ENCODE measurements at regions not wholly inside any gene's neighbourhood (a gene's known extent, or its start where the extent isn't known, plus 50 kb on each side); places are given as distances from the start of the nearest gene placed in this dataset.

DNA sequence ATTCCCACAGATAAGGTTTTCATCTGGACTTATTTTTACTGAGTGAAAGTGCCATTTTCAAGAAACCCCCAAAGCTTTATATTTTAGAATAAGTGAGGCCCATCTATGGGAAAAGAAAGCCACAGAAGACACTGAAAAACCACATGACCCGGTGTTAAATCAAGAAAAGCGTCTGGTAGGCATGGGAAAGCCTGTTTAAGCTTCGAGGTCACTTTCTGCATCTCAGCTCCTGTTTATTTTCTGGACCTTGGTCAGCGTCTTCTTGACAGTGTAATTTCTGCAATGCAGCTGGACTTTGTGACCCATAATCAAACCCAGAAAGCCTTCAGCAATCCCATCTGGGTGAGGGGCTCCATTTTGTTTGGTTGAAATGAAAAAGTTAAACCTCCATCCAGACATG lies 59.6 kb upstream of the NEDD9 start:
- no peaks in the 10 kb centered on the region for H3K27me3 ChIP-seq (ENCODE audit: control insufficient read depth, insufficient read depth, low read length)
- Mint-ChIP-seq H3K27ac (no peak overlapping the region), H3K9me3 (peaks cover 0 to 3% (median 0%) of the 10 kb centered on the region in 7 donors), H3K4me3 (no peak overlapping the region), H3K27me3 (no peaks in the 10 kb centered on the region), H3K4me1 (peaks cover 5 to 17% (median 10%) of the 10 kb centered on the region in 4 donors), H3K36me3 (peaks cover 71% of the 10 kb centered on the region)
- no peaks in the 10 kb centered on the region for H3K9me3 ChIP-seq (ENCODE audit: control insufficient read depth in 2 of 2, low read length in 2 of 2)
- ATAC-seq (ENCODE audit: low read depth in 2 of 2) (no peak), DNase-seq (no peak)
- H3K27ac ChIP-seq (ENCODE audit: insufficient read depth, low read length, poor library complexity, severe bottlenecking), result no peak overlapping the region
- H3K4me3 ChIP-seq (ENCODE audit: low read depth, low read length), result no peak overlapping the region
- H3K36me3 ChIP-seq (ENCODE audit: control insufficient read depth, insufficient read depth, low read length), result peaks cover 20% of the 10 kb centered on the region
- no peaks in the 10 kb centered on the region for H3K4me1 ChIP-seq (ENCODE audit: control insufficient read depth, insufficient read depth, low read length, poor library complexity, severe bottlenecking)

DNA sequence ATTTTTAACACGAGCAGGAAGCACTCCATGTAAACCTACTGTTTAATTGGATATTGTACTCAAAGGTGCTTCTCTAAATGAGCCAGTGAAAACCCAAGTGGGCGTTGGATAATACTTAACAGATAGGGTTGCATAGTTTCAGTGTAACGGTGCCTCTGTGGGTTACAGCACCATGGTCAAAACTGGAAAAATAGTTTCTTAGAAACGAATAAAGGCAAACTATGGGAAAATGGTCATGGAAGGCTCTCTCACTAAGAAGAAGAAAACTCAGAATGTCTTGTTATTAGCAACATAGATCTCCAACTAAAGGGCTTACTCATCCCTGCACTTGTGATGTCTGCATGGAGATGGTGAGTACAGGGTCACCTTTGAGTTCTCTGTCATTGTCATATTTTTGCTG lies 59.1 kb upstream of the NEDD9 start:
- H3K9me3 ChIP-seq (ENCODE audit: control insufficient read depth in 2 of 2, low read length in 2 of 2), result no peaks in the 10 kb centered on the region
- no peak for DNase-seq
- peaks cover 17% of the 10 kb centered on the region for H3K36me3 ChIP-seq (ENCODE audit: control insufficient read depth, insufficient read depth, low read length)
- Mint-ChIP-seq H3K27ac (no peak overlapping the region), H3K4me3 (no peak overlapping the region), H3K9me3 (peaks cover 0 to 5% (median 2%) of the 10 kb centered on the region in 7 donors), H3K36me3 (peaks cover 68% of the 10 kb centered on the region), H3K4me1 (peaks cover 5 to 17% (median 10%) of the 10 kb centered on the region in 4 donors), H3K27me3 (no peaks in the 10 kb centered on the region)
- H3K27me3 ChIP-seq (ENCODE audit: control insufficient read depth, insufficient read depth, low read length), result no peaks in the 10 kb centered on the region
- no peak for ATAC-seq (ENCODE audit: low read depth in 2 of 2)
- no peak overlapping the region for H3K4me3 ChIP-seq (ENCODE audit: low read depth, low read length)
- no peaks in the 10 kb centered on the region for H3K4me1 ChIP-seq (ENCODE audit: control insufficient read depth, insufficient read depth, low read length, poor library complexity, severe bottlenecking)
- no peak overlapping the region for H3K27ac ChIP-seq (ENCODE audit: insufficient read depth, low read length, poor library complexity, severe bottlenecking)

DNA sequence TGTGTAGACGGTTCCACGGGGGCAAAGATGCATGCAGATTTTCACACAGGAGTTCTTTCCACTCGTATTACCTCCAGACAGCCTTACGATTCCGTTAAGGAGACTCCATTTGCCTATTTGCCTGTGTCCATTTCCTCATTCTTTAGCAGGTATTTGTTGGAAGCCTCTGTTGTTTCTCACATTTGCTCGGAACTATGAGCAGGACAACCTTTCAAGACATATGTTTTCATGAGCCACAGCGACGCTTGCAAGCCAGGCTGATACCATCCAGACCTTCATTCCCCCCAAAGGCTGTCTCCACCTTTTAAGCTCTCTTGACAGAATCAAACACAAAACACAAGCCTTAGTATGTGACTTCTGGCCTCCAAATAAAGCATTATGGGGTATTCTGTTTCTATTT lies 57.6 kb upstream of the NEDD9 start:
- Histone ChIP-seq H3K27me3 (ENCODE audit: control insufficient read depth, insufficient read depth, low read length) (no peaks in the 10 kb centered on the region), H3K4me3 (ENCODE audit: low read depth, low read length) (no peak overlapping the region), H3K27ac (ENCODE audit: insufficient read depth, low read length, poor library complexity, severe bottlenecking) (no peak overlapping the region), H3K36me3 (ENCODE audit: control insufficient read depth, insufficient read depth, low read length) (peaks cover 13% of the 10 kb centered on the region), H3K9me3 (ENCODE audit: control insufficient read depth in 2 of 2, low read length in 2 of 2) (no peaks in the 10 kb centered on the region), H3K4me1 (ENCODE audit: control insufficient read depth, insufficient read depth, low read length, poor library complexity, severe bottlenecking) (peaks cover 1% of the 10 kb centered on the region)
- Mint-ChIP-seq H3K4me1 (peaks cover 12 to 19% (median 16%) of the 10 kb centered on the region in 4 donors), H3K27me3 (no peaks in the 10 kb centered on the region), H3K27ac (no peak overlapping the region), H3K4me3 (no peak overlapping the region), H3K9me3 (peaks cover 0 to 7% (median 3%) of the 10 kb centered on the region in 7 donors), H3K36me3 (peaks cover 56% of the 10 kb centered on the region)
- DNase-seq (no peak), ATAC-seq (ENCODE audit: low read depth in 2 of 2) (no peak)

- Mint-ChIP-seq H3K36me3 (peaks cover 39% of the 10 kb centered on the region), H3K9me3 (peaks cover 0 to 7% (median 3%) of the 10 kb centered on the region in 7 donors)
These were observed 55.6 kb upstream of the NEDD9 start for GRCh38 chr6:11288065-11288464.

GRCh38 chr6:11284996-11285395 lies 52.5 kb upstream of the NEDD9 start:
- Mint-ChIP-seq H3K4me1 (peaks cover 7 to 15% (median 13%) of the 10 kb centered on the region in 4 donors), H3K9me3 (peaks cover 0 to 7% (median 3%) of the 10 kb centered on the region in 7 donors), H3K27ac (peak overlapping the region in 1 of 3 donors; percentile 43), H3K4me3 (no peak overlapping the region), H3K36me3 (peaks cover 24% of the 10 kb centered on the region), H3K27me3 (no peaks in the 10 kb centered on the region)
- ATAC-seq (ENCODE audit: low read depth in 2 of 2) (no peak), DNase-seq (peak in 1 of 3 donors; percentile 71)
- H3K9me3 ChIP-seq (ENCODE audit: control insufficient read depth in 2 of 2, low read length in 2 of 2), result no peaks in the 10 kb centered on the region
- no peak overlapping the region for H3K27ac ChIP-seq (ENCODE audit: insufficient read depth, low read length, poor library complexity, severe bottlenecking)
- H3K27me3 ChIP-seq (ENCODE audit: control insufficient read depth, insufficient read depth, low read length), result no peaks in the 10 kb centered on the region
- H3K36me3 ChIP-seq (ENCODE audit: control insufficient read depth, insufficient read depth, low read length), result peaks cover 9% of the 10 kb centered on the region
- no peak overlapping the region for H3K4me3 ChIP-seq (ENCODE audit: low read depth, low read length)
- peaks cover 5% of the 10 kb centered on the region for H3K4me1 ChIP-seq (ENCODE audit: control insufficient read depth, insufficient read depth, low read length, poor library complexity, severe bottlenecking)

More at GRCh38 chr6:11288065-11288464, 55.6 kb upstream of the NEDD9 start:
- Histone ChIP-seq H3K36me3 (ENCODE audit: control insufficient read depth, insufficient read depth, low read length) (peaks cover 7% of the 10 kb centered on the region), H3K4me1 (ENCODE audit: control insufficient read depth, insufficient read depth, low read length, poor library complexity, severe bottlenecking) (peaks cover 5% of the 10 kb centered on the region), H3K4me3 (ENCODE audit: low read depth, low read length) (no peak overlapping the region), H3K27ac (ENCODE audit: insufficient read depth, low read length, poor library complexity, severe bottlenecking) (no peak overlapping the region), H3K27me3 (ENCODE audit: control insufficient read depth, insufficient read depth, low read length) (no peaks in the 10 kb centered on the region), H3K9me3 (ENCODE audit: control insufficient read depth in 2 of 2, low read length in 2 of 2) (no peaks in the 10 kb centered on the region)
- Mint-ChIP-seq H3K27ac (no peak overlapping the region), H3K4me1 (peaks cover 12 to 17% (median 13%) of the 10 kb centered on the region in 4 donors), H3K27me3 (no peaks in the 10 kb centered on the region), H3K4me3 (no peak overlapping the region)
- DNase-seq (no peak), ATAC-seq (ENCODE audit: low read depth in 2 of 2) (no peak)

- no peaks in the 10 kb centered on the region for H3K9me3 ChIP-seq (ENCODE audit: control insufficient read depth in 2 of 2, low read length in 2 of 2)
- H3K4me3 Mint-ChIP-seq, result no peak overlapping the region
- no peaks in the 10 kb centered on the region for H3K27me3 ChIP-seq (ENCODE audit: control insufficient read depth, insufficient read depth, low read length)
These were observed 51.2 kb upstream of the NEDD9 start for GRCh38 chr6:11283629-11284028.

GRCh38 chr6:11282875-11283274 lies 50.4 kb upstream of the NEDD9 start:
- H3K4me3 Mint-ChIP-seq, result no peak overlapping the region
- no peaks in the 10 kb centered on the region for H3K27me3 Mint-ChIP-seq
- Histone ChIP-seq H3K9me3 (ENCODE audit: control insufficient read depth in 2 of 2, low read length in 2 of 2) (no peaks in the 10 kb centered on the region), H3K36me3 (ENCODE audit: control insufficient read depth, insufficient read depth, low read length) (peaks cover 4% of the 10 kb centered on the region), H3K4me1 (ENCODE audit: control insufficient read depth, insufficient read depth, low read length, poor library complexity, severe bottlenecking) (peaks cover 13% of the 10 kb centered on the region), H3K27me3 (ENCODE audit: control insufficient read depth, insufficient read depth, low read length) (no peaks in the 10 kb centered on the region), H3K27ac (ENCODE audit: insufficient read depth, low read length, poor library complexity, severe bottlenecking) (no peak overlapping the region), H3K4me3 (ENCODE audit: low read depth, low read length) (no peak overlapping the region)
- peaks cover 15 to 32% (median 23%) of the 10 kb centered on the region in 4 donors for H3K4me1 Mint-ChIP-seq
- no peak overlapping the region for H3K27ac Mint-ChIP-seq
- ATAC-seq (ENCODE audit: low read depth in 2 of 2) (no peak), DNase-seq (no peak)
- H3K9me3 Mint-ChIP-seq, result peaks cover 0 to 7% (median 1%) of the 10 kb centered on the region in 7 donors
- peaks cover 20% of the 10 kb centered on the region for H3K36me3 Mint-ChIP-seq

More at GRCh38 chr6:11283629-11284028, 51.2 kb upstream of the NEDD9 start:
- H3K27me3 Mint-ChIP-seq, result no peaks in the 10 kb centered on the region
- Histone ChIP-seq H3K27ac (ENCODE audit: insufficient read depth, low read length, poor library complexity, severe bottlenecking) (no peak overlapping the region), H3K4me3 (ENCODE audit: low read depth, low read length) (no peak overlapping the region), H3K4me1 (ENCODE audit: control insufficient read depth, insufficient read depth, low read length, poor library complexity, severe bottlenecking) (peaks cover 5% of the 10 kb centered on the region), H3K36me3 (ENCODE audit: control insufficient read depth, insufficient read depth, low read length) (peaks cover 7% of the 10 kb centered on the region)
- H3K4me1 Mint-ChIP-seq, result peaks cover 8 to 25% (median 19%) of the 10 kb centered on the region in 4 donors
- DNase-seq, result no peak
- peaks cover 0 to 7% (median 1%) of the 10 kb centered on the region in 7 donors for H3K9me3 Mint-ChIP-seq
- ATAC-seq (ENCODE audit: low read depth in 2 of 2), result no peak
- H3K27ac Mint-ChIP-seq, result no peak overlapping the region
- peaks cover 22% of the 10 kb centered on the region for H3K36me3 Mint-ChIP-seq

Measured in CD4-positive, CD25-positive, alpha-beta regulatory T cell (primary cell).